ENCODE measurements at regions not wholly inside any gene's neighbourhood (a gene's known extent, or its start where the extent isn't known, plus 50 kb on each side); places are given as distances from the start of the nearest gene placed in this dataset.
"Not testable (repeated sequence)": the region's sequence is repeated elsewhere in the genome, so short reads cannot be mapped to it uniquely, and the experiment has no call there.

GRCh38 chr2:220696280-220696669, 875.8 kb downstream of the EPHA4 start:
- no peak for DNase-seq (ENCODE audit: low spot score)

GRCh38 chr2:220697011-220697410, 875.1 kb downstream of the EPHA4 start:
- no peak for DNase-seq (ENCODE audit: low spot score)

DNA sequence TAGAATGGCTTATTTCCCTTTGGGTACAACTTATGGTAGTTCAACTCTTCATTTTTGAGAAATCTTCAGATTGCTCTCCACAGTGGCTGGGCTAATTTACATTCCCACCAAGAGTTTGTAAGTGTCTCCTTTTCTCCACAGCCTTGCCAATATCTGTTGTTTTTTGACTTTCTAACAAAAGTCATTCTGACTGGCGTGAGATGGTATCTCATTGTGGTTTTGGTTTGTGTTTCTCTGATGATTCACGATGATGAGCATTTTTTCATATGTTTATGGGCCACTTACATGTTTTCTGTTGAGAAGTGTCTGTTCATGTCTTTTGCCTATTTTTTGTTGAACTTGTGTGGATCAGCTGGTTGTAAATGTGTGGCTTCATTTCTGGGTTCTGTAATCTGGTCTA, 871.0 kb downstream of the EPHA4 start:
- DNase-seq (ENCODE audit: low spot score) = no peak

- DNase-seq (ENCODE audit: low spot score) = no peak
These were observed 868.8 kb downstream of the EPHA4 start for GRCh38 chr2:220703279-220703678.

DNA sequence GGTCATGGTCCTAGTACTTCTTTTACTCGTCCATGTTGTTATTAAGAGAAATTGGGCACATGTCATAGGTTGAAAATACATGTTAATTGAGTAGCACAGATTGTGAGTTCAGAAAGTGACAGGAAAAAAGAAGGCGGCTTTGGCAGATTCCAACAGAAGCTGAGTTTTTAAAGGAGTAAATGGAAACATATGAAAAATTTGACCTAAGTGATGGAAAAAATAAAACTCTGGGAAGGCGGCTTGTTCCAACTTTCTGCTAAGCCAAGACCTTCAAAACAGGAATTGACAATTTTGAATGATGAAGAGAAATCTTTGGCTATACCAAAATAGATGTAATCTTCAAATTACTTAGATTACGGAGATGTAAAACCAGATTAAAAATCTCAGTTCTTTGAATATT, 868.0 kb downstream of the EPHA4 start:
- no peak for DNase-seq (ENCODE audit: low spot score)

- DNase-seq (ENCODE audit: low spot score) = no peak
These were observed 867.3 kb downstream of the EPHA4 start for GRCh38 chr2:220704810-220705209.

DNA sequence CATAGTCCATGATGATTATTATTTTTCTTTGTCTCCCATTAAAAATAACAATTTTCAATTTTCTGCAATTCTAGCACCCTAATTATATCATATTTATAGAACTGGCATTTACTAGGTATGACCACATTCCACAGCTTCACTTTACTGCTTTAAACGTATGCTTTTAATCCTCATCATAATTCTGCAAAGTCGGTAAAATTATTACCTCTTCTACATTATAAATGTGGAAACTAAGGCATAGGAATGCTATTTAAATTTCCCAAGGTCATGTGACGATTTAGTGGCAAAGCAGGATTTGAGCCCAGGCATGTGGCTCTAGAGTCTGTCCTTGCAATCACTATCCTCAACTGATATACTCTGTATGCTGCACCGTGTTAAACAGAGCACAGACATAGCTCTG, 866.4 kb downstream of the EPHA4 start:
- no peak for DNase-seq (ENCODE audit: low spot score)

GRCh38 chr2:220707261-220707660, 864.8 kb downstream of the EPHA4 start:
- no peak for DNase-seq (ENCODE audit: low spot score)

DNA sequence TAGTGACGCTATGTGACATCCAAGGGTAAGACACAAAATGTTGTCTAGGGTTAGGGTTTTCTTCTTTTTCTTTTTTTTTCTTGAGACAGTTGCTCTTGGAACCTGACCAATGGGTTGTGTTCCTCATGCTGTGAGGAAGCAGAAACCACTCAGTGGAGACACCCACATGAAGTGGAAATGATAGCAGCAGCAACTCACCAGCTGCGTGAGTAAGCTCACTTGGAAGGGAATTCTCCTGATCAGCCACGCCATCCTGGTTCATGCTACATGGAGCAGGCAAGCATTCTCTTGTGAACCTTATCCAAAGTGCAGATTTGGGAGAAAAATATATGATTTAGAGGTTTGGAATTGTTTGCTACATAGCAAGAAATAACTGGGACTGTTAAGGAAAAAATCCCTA, 863.7 kb downstream of the EPHA4 start:
- DNase-seq (ENCODE audit: low spot score) = no peak

DNA sequence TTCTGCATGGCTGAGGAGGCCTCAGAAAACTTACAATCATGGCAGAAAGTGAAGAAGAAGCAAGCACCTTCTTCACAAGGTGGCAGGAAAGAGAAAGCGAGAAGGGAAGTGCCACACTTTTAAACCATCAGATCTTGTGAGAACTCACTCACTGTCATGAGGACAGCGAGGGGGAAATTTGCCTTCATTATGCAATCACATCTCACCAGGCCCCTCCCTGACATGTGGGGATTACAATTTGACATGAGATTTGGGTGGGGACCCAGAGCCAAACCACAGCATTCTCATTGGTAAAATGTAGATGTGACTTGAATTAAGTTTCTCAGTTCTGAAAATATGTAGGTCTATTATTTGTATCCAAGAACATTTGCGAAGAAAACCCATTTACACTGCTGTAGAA, 854.8 kb downstream of the EPHA4 start:
- DNase-seq (ENCODE audit: low spot score) = no peak

DNA sequence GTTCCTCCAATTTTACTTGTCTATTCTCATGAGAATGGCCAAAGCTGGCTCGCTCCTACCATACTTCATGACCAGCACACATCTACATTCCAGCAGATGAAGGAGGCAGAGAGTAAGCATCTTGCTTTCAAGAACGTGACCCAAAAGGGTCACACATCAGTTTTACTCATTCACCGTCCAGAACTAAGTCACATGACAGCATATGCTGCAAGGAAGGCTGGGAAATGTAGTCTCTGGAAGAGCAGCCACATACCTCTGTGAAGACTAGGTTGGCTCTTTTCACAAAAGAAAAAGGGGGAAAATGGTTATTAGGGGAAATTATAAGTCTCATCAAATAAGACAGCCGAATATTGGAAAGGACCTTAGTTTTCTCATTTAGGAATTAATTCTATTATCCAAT, 835.3 kb downstream of the EPHA4 start:
- DNase-seq (ENCODE audit: low spot score) = no peak

GRCh38 chr2:220743203-220743602, 828.9 kb downstream of the EPHA4 start:
- DNase-seq (ENCODE audit: low spot score) = no peak

DNA sequence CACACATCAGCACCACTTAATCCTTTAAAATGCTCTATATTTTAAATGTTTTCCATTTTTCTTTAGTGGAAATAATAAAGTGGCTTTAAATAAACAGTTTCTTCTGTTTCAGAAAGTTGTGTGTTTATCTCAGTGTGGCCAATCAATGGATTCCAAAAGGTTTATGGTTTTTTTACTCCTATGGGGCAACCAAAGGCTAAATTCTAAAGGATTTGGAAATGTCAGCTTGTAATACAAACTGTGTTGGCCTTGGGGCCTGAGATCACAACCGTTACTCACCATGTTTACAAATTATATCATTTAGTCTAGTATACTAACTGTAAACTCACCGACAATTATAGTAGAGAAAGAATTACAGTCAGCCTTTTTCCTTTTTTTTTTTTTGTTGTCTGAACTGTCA, 827.2 kb downstream of the EPHA4 start:
- DNase-seq (ENCODE audit: low spot score) = no peak

DNA sequence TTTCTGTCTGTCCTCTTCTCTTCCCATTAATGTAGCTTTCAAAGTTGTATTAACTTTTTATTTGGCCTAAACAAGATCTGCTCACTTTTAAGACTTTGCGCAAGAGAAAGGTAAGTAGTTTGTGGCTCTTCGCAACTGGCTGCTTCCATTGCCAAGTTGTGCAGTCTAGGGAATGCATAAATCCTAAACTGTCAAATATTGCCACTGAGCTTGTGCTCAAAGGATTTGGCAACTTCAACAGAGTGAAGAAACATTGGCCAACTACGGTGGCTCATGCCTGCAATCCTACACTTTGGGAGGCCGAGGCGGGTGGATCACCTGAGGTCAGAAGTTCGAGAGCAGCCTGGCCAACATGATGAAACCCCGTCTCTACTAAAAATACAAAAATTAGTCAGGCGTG, 826.4 kb downstream of the EPHA4 start:
- no peak for DNase-seq (ENCODE audit: low spot score)

DNA sequence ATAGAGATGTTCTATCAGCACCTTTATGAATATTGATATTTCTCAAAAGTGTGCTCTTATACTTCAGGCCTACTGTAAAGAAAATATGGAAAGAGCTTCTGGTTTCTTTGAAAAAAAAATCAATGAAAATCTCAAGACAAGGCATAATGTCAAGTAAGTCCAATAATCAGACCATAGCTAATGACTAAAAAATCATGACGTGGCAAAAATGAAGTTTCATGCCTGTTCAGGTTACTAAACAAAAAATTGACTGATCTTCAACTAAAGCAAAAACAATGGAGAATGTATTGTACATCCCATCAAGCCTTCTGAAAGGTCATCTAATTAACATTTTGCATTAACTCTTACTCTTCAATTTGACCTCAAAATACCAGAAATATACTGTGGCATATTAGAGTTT, 824.4 kb downstream of the EPHA4 start:
- no peak for DNase-seq (ENCODE audit: low spot score)

- DNase-seq (ENCODE audit: low spot score) = no peak
These were observed 823.1 kb downstream of the EPHA4 start for GRCh38 chr2:220748875-220749479.

GRCh38 chr2:220753486-220753885, 818.6 kb downstream of the EPHA4 start:
- DNase-seq (ENCODE audit: low spot score) = no peak

DNA sequence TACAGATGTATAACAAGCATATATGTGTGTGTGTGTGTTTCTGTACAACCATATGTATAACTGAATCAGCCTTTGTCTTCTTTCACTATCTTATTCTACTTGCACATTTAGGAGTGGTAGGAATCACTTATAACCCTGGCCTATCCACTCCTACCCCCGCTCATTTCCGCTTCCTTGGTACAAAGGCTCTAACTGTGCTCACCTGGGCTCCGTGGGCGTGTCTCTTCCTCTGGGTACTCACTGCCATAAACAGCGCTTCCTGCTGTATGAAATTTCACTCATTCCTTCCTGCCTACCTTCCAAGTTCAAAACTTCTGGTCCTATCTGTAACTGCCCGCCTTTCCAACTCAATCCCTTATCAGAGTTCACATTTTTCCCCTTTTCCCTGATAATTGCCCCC, 815.5 kb downstream of the EPHA4 start:
- no peak for DNase-seq (ENCODE audit: low spot score)

GRCh38 chr2:220758376-220758775, 813.7 kb downstream of the EPHA4 start:
- not testable (repeated sequence) for DNase-seq (ENCODE audit: low spot score)

GRCh38 chr2:220764171-220764570, 807.9 kb downstream of the EPHA4 start:
- no peak for DNase-seq (ENCODE audit: low spot score)

DNA sequence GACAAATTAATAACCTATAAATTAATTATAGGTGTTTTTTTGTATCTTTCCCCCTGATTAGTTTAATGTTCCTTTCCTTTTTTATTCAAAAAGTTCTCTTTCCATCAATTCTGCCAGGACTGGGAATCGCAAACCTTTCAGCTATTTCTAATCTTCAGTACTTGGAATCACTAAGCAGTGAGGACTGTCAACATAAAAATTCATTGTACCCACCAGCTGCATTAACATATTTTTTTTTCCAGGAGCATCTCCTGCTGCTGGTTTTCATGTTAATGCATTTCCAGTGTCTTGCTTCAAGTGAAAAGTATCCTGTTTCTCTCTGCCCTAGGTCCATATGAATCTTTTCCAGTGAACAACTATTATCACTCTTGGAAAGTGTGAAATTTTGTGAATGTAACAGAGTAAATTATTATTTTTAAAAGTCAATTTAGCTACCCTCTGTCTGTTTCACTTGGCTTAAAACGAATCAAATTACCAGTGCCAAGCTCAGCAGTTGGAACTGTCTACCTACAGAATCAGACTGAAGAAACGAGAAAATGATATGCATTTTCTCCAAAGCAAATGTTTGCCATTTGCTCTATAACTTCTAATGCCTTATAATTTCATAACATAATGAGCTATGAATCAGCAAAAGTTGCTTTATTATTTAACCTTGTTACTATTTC, 804.4 kb downstream of the EPHA4 start:
- no peak for DNase-seq (ENCODE audit: low spot score)

- no peak for DNase-seq (ENCODE audit: low spot score)
These were observed 796.1 kb downstream of the EPHA4 start for GRCh38 chr2:220775856-220776488.

DNA sequence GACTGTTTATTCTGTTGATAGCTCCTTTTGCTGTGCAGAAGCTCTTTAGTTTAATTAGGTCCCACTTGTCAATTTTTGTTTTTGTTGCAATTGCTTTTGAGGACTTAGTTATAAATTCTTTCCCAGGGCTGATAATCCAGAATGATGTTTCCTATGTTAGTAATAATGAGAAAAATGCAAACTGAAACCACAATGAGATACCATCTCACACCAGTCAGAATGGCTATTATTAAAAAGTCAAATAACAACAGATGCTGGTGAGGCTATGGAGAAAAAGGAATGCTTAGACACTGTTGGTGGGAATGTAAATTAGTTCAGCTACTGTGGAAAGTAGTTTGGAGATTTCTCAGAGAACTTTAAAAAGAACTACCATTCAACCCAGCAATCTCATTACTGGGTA, 793.0 kb downstream of the EPHA4 start:
- DNase-seq (ENCODE audit: low spot score) = not testable (repeated sequence)

- no peak for DNase-seq (ENCODE audit: low spot score)
These were observed 792.6 kb downstream of the EPHA4 start for GRCh38 chr2:220779511-220779910.
